ENCODE measurements at regions not wholly inside any gene's neighbourhood (a gene's known extent, or its start where the extent isn't known, plus 50 kb on each side); places are given as distances from the start of the nearest gene placed in this dataset.
"Not testable (repeated sequence)": the region's sequence is repeated elsewhere in the genome, so short reads cannot be mapped to it uniquely, and the experiment has no call there.

- no peak for TF ChIP-seq CTCF (conservative IDR thresholded peaks at IDR 0.05; ENCODE audit: low read depth, low read length)
- no peaks in the 10 kb centered on the region for H3K27me3 ChIP-seq (ENCODE audit: insufficient read depth, low read depth)
- no peaks in the 10 kb centered on the region for H3K79me2 ChIP-seq (ENCODE audit: insufficient read depth, low read depth)
- H4K20me1 ChIP-seq (ENCODE audit: insufficient read depth), result no peaks in the 10 kb centered on the region
- no peaks in the 10 kb centered on the region for H3K4me1 ChIP-seq (ENCODE audit: low read depth, poor library complexity, severe bottlenecking)
- H3K36me3 ChIP-seq (ENCODE audit: insufficient read depth), result no peaks in the 10 kb centered on the region
- H3K4me3 ChIP-seq (IDR thresholded peaks at IDR 0.05; ENCODE audit: insufficient read depth, low read depth, low read length), result no peak overlapping the region
- no peak overlapping the region for H3K4me2 ChIP-seq
- H3K9ac ChIP-seq, result no peak overlapping the region
- H3K27ac ChIP-seq, result no peak overlapping the region
- H2AFZ ChIP-seq (ENCODE audit: low read depth), result no peak overlapping the region
Observed at GRCh38 chr2:128611421-128612320, 293.0 kb upstream of the HS6ST1 start.

GRCh38 chr2:128612628-128613027 lies 294.0 kb upstream of the HS6ST1 start:
- H3K79me2 ChIP-seq (ENCODE audit: insufficient read depth, low read depth), result no peaks in the 10 kb centered on the region
- no peaks in the 10 kb centered on the region for H3K4me1 ChIP-seq (ENCODE audit: low read depth, poor library complexity, severe bottlenecking)
- H3K4me3 ChIP-seq (IDR thresholded peaks at IDR 0.05; ENCODE audit: insufficient read depth, low read depth, low read length), result no peak overlapping the region
- H2AFZ ChIP-seq (ENCODE audit: low read depth), result no peak overlapping the region
- no peak overlapping the region for H3K27ac ChIP-seq
- no peaks in the 10 kb centered on the region for H4K20me1 ChIP-seq (ENCODE audit: insufficient read depth)
- H3K36me3 ChIP-seq (ENCODE audit: insufficient read depth), result no peaks in the 10 kb centered on the region
- no peak for TF ChIP-seq CTCF (conservative IDR thresholded peaks at IDR 0.05; ENCODE audit: low read depth, low read length)
- no peaks in the 10 kb centered on the region for H3K27me3 ChIP-seq (ENCODE audit: insufficient read depth, low read depth)
- H3K4me2 ChIP-seq, result no peak overlapping the region
- no peak overlapping the region for H3K9ac ChIP-seq

- no peak for TF ChIP-seq CTCF (conservative IDR thresholded peaks at IDR 0.05; ENCODE audit: low read depth, low read length)
Observed at GRCh38 chr2:128613351-128613750, 294.7 kb upstream of the HS6ST1 start.

GRCh38 chr2:128613876-128614275 lies 295.2 kb upstream of the HS6ST1 start:
- Histone ChIP-seq H3K27ac (no peak overlapping the region), H3K36me3 (ENCODE audit: insufficient read depth) (no peaks in the 10 kb centered on the region), H2AFZ (ENCODE audit: low read depth) (no peak overlapping the region), H3K4me1 (ENCODE audit: low read depth, poor library complexity, severe bottlenecking) (no peaks in the 10 kb centered on the region), H3K27me3 (ENCODE audit: insufficient read depth, low read depth) (no peaks in the 10 kb centered on the region), H3K4me2 (no peak overlapping the region), H4K20me1 (ENCODE audit: insufficient read depth) (no peaks in the 10 kb centered on the region), H3K9ac (no peak overlapping the region), H3K79me2 (ENCODE audit: insufficient read depth, low read depth) (no peaks in the 10 kb centered on the region), H3K4me3 (IDR thresholded peaks at IDR 0.05; ENCODE audit: insufficient read depth, low read depth, low read length) (no peak overlapping the region)
- TF ChIP-seq CTCF (conservative IDR thresholded peaks at IDR 0.05; ENCODE audit: low read depth, low read length), result no peak

More at GRCh38 chr2:128613351-128613750, 294.7 kb upstream of the HS6ST1 start:
- no peaks in the 10 kb centered on the region for H3K36me3 ChIP-seq (ENCODE audit: insufficient read depth)
- no peaks in the 10 kb centered on the region for H3K4me1 ChIP-seq (ENCODE audit: low read depth, poor library complexity, severe bottlenecking)
- no peak overlapping the region for H3K4me3 ChIP-seq (IDR thresholded peaks at IDR 0.05; ENCODE audit: insufficient read depth, low read depth, low read length)
- no peaks in the 10 kb centered on the region for H3K27me3 ChIP-seq (ENCODE audit: insufficient read depth, low read depth)
- no peak overlapping the region for H3K4me2 ChIP-seq
- no peak overlapping the region for H3K27ac ChIP-seq
- H3K79me2 ChIP-seq (ENCODE audit: insufficient read depth, low read depth), result no peaks in the 10 kb centered on the region
- no peak overlapping the region for H3K9ac ChIP-seq
- no peaks in the 10 kb centered on the region for H4K20me1 ChIP-seq (ENCODE audit: insufficient read depth)
- H2AFZ ChIP-seq (ENCODE audit: low read depth), result no peak overlapping the region

- not testable (repeated sequence) for H2AFZ ChIP-seq (ENCODE audit: low read depth); H3K4me2 ChIP-seq; H4K20me1 ChIP-seq (ENCODE audit: insufficient read depth); H3K79me2 ChIP-seq (ENCODE audit: insufficient read depth, low read depth); H3K4me3 ChIP-seq (IDR thresholded peaks at IDR 0.05; ENCODE audit: insufficient read depth, low read depth, low read length); H3K9ac ChIP-seq; H3K27ac ChIP-seq; H3K36me3 ChIP-seq (ENCODE audit: insufficient read depth); H3K4me1 ChIP-seq (ENCODE audit: low read depth, poor library complexity, severe bottlenecking); H3K27me3 ChIP-seq (ENCODE audit: insufficient read depth, low read depth)
Observed at GRCh38 chr2:128614907-128615306, 296.2 kb upstream of the HS6ST1 start.

Data from KMS-11 (cell line).